ENCODE measurements at regions not wholly inside any gene's neighbourhood (a gene's known extent, or its start where the extent isn't known, plus 50 kb on each side); places are given as distances from the start of the nearest gene placed in this dataset.
"Not testable (repeated sequence)": the region's sequence is repeated elsewhere in the genome, so short reads cannot be mapped to it uniquely, and the experiment has no call there.

DNA sequence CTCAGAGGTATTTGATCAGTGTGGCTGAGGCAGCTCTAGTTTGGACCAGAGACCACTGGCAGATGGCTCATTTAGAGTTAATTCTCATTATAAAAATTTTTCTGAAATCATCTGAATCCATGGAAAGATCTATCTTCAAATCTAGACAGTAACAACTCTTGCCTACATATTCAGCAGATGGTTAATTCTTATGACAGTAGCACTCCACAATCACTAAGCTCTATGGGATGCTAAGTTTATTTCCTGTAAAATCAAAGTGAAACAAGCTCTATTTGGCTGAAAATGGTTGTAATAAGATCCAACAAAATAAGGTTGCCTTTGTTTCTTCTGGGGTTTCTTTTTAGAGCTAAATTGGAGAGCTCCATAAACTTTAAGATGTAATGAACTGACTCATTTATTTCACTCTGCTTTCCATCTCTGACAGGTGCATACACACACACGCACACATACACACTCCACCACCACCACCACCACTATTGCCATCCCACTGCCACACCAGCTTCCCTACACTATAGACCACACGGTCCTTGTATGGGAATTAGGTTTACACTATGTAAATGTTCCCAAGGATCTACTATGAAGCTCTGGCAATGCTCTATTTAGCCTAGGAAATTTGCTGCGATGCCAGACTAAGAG is 293.1 kb downstream of the RPAP3 start:
- DNase-seq (ENCODE audit: low read depth), result no peak

DNA sequence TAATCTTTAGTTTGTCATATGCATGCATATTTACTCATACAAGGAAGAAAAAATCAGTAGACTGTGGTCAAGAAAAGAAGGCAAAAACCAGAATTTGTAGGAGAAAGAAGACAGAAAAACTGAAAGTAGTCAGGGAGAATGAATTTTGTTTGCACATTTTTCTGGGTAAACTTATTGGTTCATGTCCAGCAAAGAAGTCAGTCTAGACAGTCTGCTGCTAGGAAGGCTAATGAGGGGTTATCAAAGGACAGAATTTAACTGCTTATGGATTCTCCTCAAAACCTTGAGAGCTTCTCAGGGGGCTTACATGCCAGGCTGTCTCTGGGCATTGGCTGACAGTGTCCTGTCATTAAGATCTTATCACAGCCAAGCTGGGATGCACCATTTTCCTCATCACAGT is 293.9 kb downstream of the RPAP3 start:
- DNase-seq (ENCODE audit: low read depth), result no peak

DNA sequence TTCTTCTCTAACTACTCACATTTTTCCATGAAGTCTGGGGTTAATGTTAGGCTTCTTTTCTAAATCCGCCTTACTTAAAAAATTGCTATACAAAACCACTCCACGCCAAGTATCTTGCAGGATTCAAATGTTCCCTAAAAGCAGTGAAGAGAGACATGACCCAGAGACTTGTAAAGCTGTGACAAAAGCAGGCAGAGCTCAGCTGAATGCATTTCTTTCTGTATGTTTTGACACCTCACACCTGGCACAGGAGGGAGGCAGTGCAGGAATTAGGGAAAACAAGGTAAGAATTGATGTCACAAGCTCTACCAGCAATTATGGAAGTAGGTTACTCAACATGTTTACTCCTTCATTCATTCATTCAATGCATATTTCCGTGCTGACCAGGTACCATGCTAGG is 295.0 kb downstream of the RPAP3 start:
- no peak for DNase-seq (ENCODE audit: low read depth)

DNA sequence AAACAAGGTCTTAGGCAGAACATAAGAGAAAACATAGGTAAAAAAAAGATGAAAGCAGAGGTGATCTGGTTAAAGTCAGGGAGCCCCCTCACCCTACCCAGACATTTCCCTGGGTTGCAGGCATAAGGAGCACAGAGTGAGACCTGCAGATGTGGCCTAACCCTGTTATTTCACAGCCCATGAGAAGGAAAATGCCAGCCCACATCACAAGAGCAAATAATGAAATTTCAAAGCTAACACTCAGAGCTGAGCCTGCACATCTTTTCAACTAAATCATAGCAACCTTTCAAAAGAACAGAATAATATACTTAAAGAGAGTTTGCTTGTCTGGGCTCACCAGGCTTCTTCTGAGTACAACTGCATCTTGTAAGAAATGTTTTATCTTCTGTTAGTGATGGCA is 295.4 kb downstream of the RPAP3 start:
- DNase-seq (ENCODE audit: low read depth), result no peak

DNA sequence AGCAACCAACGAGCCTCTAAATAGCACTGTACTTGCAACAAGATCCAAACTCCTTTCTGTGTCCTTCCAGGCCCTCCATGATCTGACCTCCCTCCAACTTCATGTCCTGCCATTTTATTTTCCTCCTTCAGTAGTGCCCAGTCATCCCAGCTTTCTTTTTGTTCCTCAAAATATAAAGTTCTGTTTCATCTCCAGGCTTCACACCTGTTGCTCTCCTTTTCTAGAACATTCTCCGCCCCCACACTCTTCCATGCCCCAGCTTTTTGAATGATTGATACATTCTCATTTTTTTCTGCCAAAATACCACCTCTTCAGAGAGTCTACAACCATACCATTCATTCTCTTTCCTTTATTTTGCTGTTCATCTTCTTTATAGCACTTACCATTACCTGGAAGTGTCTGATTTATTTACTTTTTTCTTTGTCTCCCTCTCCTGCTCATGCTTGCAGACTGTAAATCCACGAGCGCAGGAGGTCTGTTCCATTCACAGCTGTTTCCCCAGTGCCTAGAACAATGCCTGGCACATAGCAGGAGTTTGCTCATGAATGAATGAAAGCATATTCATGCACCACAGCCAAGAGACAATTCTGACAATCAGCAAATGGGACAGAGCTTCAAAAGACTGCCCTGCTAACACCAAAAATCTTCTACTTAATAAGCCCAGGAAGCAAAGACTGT is 296.4 kb downstream of the RPAP3 start:
- no peak for DNase-seq (ENCODE audit: low read depth)

DNA sequence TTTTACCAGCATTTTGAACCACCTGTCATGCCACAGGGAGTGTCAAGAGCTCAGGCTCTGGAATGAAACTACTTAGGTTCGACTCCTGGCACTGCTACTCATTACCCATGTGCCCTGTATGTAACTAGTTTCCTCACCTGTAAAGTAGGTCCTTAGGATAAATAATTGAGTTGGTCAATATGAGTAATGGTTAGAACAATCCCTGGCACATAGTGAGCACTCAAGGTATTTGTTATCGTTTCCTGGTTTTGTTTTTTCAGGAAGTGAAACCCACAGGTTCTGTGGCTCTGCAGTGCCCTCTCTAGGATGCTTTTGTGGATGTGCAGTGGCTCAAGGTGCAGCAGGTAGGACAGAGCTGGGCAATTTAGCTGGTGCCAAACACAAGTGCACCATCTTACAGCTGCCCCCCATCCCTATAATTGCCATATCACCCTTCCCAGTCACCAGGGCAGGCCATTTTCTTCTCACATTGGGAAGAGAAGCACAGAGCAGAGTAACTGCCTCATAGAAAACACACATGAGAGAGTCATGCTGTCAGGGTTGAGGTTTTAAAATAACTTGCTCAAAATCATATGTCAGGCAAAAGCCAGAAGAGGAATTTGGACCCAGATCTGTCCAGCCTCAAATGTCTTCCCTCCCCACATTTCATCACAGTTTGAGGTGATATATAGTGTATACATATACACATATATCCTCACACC is 297.5 kb downstream of the RPAP3 start:
- no peak for DNase-seq (ENCODE audit: low read depth)

DNA sequence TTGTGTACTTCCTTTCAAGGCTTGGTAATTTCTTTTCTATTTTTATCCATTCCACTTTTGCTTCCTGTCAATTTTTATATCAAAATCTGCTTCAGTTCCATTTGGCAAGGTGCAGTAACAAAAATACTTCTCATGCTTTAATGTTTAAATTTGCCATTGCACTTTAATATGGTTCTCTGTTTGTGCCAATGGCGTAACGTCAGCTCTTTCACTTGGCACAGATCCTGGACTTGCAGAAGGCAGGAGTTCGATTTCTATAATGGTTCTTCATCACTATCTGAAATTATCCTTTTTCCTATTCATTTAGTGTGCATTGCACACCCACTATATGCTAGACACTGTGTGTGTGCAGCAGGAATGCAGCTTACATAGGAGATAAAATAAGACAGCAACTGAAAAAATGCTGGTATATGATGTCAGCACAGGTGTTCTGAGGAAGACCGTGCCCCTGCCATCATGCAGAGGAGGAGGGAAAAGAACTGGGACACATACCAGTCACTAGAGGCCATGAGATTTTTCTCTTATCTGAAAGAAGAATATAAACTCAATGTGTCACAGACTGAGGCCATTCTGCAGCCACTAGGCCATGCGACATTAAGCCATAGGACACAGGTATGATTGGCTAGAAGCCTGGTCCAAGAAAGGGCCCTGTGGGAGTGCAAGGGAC is 298.2 kb downstream of the RPAP3 start:
- no peak for DNase-seq (ENCODE audit: low read depth)

DNA sequence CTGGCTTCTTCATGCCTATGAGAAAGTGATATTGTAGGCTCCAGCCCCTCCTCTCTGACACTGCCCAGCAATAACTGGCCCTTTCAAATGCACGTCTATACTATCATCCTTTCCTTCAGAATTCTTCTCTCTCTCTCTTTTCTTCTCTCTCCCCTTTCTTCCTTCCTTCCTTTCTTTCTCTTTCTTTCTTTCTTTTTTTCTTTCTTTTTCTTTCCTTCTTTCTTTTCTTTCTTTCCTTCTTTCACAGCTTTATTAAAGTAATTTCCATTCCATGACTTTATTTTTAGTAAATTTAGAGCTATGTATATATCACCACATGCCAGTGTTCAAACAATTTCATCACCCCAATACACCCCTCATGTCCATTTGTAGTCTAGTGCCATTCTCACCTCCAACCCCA is 302.1 kb downstream of the RPAP3 start:
- no peak for DNase-seq (ENCODE audit: low read depth)

DNA sequence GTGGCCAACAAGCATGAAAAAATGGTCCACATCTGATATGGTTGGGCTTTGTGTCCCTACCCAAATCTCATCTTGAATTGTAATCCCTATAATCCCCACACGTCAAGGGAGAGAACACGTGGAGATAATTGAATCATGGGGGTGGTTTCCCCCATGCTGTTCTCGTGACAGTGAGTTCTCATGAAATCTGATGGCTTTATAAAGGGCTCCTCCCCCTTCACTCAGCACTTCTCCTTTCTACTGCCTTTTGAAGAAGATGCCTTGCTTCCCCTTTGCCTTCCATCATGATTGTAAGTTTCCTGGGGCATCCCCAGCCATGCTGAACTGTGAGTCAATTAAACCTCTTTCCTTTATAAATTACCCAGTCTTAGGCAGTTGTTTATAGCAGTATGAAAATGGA is 304.6 kb downstream of the RPAP3 start:
- not testable (repeated sequence) for DNase-seq (ENCODE audit: low read depth)

DNA sequence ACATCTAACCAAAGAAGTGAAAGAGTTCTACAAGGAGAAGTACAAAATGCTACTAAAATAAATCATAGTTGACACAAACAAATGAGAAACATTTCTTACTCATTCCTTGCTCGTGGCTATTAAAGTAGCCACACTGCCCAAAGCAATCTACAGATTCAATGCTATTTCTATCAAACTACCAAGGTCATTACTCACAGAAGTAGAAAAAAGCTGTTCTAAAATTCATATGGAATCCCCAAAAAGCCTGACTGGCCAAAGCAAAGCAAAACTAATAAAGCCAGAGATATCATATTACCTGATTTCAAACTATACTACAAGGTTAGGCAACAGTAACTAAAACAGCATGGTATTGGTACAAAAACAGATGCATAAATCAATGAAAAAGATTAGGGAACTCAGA is 305.6 kb downstream of the RPAP3 start:
- no peak for DNase-seq (ENCODE audit: low read depth)

DNA sequence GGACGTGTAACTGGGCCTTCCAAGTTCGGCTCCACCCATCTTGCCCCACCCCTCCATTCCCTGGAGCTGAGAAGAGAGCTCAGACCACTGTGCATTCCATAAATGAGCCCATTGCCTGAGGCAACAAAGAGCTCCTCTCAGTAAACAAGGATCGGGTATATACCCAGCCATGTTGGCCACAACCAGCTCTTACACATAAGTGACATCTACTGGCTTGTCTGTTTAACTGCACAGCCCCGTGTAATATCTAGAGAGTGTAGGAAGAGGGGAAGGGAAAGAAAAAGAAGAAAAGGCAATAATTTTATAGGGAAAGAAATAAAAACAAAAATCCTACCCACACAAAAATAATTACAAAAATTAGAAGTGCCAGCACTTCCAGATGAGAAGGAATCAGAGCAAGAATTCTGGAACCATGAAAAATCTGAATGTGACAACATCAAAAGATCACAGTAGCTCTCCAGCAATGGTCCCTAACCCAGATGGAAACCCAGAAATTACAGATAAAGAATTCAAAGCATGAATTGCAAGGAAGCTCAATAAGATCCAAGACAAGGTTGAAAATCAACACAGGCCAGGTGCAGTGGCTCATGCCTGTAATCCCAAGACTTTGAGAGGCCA is 308.1 kb downstream of the RPAP3 start:
- DNase-seq (ENCODE audit: low read depth), result peak; percentile 39

DNA sequence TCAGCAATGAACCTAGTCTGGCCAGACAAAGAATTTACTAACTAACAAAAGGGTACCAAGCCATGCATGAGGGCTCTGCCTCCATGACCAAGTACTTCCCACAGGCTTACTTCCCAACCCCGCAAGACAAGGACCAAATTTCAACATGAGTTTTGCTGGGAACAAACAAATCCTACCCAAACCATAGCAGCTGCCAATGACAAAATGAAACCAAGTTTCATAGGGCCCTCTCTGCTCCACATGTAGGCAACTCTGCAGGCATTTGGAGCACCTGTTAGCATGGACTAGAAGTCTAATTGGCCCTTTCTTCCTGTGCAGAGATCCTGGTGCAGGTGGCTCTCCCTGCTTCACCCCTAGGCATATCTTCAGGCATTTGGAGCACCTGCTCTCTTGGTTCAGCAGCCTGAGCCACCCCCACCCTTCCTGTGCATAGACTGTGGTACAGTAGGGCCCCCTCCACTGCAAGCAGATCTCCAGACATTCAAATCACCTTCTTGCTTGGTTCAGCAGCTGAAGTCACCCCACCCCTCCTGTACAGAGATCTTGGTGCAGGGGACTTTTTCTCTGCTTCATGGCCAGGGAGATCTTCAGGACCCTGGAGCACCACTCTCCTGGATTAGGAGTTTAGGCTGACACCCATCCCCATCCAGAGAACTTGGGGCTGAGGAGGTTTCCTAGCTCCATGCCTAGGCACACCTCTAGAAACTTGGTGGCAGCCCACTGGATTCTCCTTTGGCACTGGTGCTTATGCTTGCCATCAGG is 308.7 kb downstream of the RPAP3 start:
- DNase-seq (ENCODE audit: low read depth), result peak; percentile 36

DNA sequence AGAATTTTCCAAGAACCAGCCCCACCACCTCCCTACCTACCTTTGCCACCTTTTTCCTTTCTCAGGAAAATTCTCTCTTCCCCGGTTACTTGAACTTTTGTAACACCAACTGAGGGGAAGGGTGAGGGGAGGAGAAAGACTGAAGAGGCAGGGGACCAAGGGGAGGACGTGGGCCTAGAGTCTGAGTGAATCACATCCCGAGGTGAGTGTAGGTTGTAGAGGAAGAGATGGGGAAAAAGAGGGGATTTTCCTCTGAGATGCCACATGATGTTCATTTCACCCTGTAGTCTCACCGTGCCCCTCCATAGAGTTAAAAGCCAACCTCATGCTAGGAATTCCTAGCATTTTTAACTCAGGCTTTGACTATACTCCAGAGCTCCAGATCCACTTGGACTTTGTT is 311.8 kb downstream of the RPAP3 start:
- DNase-seq (ENCODE audit: low read depth), result no peak

DNA sequence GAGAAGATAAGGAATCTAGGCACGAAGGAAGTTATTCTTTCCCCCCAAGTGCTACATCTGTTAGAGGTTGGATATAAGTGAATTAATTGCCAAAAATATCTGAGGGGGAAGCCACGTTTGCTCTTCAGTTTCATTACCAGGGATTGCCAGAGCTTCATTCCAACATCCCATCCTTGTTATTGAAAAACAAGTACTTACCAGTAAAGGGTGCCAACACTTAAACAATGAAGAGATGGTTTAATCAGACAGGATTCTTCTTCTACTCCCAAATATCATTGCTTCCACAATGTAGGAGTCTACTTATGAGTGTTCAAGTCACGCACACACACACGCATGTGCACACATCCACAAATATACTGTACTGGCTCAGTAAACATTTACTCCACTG is 312.4 kb downstream of the RPAP3 start:
- no peak for DNase-seq (ENCODE audit: low read depth)

DNA sequence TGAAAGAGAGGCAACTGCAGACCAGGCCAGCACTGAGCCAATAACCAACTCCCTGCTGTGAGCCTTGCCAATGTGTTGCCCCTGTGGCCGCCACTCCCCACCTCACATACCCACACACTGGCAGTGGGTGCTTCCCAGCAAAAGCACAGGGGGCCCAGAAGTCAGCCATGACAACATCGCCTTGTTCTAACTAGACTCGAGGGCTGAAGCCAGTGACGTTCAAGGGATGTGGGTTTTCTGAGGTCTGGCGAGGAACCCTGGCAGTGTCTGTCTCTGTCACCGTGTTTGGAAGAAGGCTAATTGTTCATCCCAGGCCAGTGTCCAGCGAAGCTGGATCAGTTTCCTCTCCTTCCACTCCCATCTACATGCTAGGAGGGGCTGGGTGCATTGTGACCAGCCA is 311.8 kb upstream of the AMIGO2 start:
- no peak for DNase-seq (ENCODE audit: low read depth)

DNA sequence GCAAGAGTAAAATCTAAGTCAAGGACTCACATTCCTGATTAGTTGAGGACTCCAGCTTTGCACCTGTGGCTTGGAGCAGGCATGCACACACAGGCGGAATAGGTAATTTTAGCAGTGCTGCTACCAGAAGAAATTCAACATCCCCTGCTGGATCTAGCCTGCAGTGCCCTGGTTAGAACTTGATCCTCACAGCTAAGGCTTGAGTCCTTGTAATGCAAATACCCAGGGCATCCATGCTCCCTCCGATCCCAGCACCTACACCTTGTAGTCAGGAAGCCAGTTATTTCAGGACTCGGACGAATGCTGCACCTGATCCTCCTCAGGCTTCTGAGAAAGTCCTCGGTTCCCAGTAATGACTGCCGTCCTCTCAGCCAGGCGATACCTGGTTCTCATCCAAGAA is 309.0 kb upstream of the AMIGO2 start:
- DNase-seq (ENCODE audit: low read depth), result no peak

DNA sequence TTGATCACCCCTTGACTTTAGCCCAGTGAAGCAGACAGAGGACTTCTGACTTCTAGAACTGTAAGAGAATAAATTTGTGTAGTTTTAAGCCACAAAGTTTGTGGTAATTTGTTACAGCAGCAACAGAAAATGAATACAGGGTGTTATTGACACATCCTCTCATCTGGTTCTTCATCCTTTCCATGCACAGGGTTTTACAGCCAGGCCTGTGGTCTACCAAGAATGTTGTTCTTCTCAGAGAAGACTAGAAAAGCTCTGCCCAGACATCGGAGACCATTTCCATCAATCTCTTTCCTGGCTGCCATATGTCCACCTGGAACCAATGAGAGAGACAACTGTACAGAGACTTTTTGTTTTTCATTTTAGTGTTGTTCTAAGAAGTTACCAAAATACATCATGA is 308.2 kb upstream of the AMIGO2 start:
- DNase-seq (ENCODE audit: low read depth), result no peak

DNA sequence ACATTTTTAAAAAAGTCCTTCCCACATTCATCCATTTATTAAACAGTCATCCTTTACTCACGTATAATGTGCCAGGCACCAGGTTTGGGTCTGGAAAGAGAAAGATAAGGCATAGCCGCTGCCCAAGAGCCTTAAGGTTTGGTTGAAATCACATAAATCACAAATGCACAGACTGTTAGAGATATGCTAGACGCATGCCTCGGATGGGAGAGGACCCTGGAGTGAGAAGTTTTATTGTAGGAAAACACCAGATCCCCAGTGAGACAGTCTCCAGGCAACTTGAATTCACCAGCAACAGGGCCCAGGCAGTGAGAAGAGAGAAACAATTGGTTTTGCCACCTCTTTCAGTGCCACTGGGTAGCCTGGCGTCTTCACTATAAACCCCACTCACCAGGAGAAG is 305.9 kb upstream of the AMIGO2 start:
- no peak for DNase-seq (ENCODE audit: low read depth)

DNA sequence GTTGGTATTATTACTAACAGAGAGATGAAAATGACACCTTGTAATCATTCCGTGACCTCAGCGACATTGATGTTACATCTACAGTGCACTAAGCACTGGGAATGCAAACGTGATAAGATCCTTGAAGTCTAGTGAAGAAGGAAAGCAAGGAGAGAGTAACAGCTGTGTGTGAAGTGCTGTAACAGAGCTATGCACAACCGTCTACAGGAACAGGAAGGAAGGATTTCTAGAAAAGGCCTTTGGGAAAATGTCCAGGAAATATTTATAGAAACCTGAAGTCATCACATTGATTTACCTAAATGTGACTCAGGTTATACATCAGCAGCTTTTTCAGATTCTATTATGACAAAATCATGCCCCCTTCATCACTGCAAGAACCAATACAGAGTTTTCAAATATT is 304.2 kb upstream of the AMIGO2 start:
- DNase-seq (ENCODE audit: low read depth), result peak; percentile 43

DNA sequence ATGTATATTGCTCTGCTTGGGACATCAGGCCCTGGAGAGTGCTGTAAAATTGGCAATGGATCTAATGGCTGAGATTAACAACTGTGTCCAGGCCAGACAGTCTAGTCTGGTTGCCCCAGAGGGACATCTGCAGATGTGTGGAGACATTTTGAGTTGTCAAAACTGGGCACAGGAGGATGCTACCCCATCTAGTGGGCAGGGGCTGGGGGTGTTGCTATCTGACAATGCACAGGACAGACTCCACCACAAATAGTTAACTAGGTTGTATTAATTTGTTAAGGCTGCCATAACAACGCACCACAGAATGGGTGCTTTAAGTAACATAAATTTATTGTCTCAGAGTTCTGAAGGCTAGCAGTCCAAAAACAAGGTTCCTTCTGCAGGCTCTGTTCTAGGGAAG is 302.5 kb upstream of the AMIGO2 start:
- no peak for DNase-seq (ENCODE audit: low read depth)

DNA sequence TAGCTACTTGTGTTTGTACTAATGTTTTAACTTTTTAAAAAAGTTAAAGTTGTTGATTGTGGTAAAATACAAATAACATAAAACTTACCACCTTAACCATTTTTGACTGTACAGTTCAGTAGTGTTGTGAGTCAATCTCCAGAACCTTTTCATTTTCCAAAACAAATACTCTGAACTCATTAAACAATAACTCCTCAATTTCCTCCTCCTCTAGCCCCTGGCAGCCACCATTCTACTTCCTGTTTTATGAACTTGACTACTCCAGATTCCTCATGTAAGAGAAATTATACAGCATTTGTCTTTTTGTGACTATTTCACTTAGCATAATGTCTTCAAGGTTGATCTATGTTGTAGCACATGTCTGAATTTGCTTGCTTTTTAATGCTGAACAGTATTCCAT is 299.1 kb upstream of the AMIGO2 start:
- no peak for DNase-seq (ENCODE audit: low read depth)

Measured in myocyte (in vitro differentiated cells).